Colonic mucosa (tissue), 4 donors: ENCODE measurements at regions not wholly inside any gene's neighbourhood (a gene's known extent, or its start where the extent isn't known, plus 50 kb on each side); places are given as distances from the start of the nearest gene placed in this dataset.

Source experiments
- DNase-seq: peaks from one replicate; pipeline ENCODE4 v3.0.0-alpha.2; 2020
- H3K27ac ChIP-seq: fragments of 200-600 bp; one replicate; pipeline ENCODE4 v1.8.0; 2021
- H3K27me3 ChIP-seq: fragments of 200-600 bp; one replicate; pipeline ENCODE4 v1.8.0; 2021
- H3K36me3 ChIP-seq: fragments of 200-600 bp; one replicate; pipeline ENCODE4 v1.8.0; 2021
- H3K4me1 ChIP-seq: fragments of 200-600 bp; one replicate; pipeline ENCODE4 v1.8.0; 2021; ENCODE audit warnings: mild to moderate bottlenecking
- H3K4me3 ChIP-seq: fragments of 200-600 bp; one replicate; pipeline ENCODE4 v1.8.0; 2021
- H3K9ac ChIP-seq, 2 donors: one replicate each; pipeline ENCODE4 v1.7.0; 2013; ENCODE audit warnings: control low read depth in 2 of 2, low read depth in 2 of 2, low read length in 2 of 2
- H3K9me3 ChIP-seq: fragments of 200-600 bp; one replicate; pipeline ENCODE4 v1.8.0; 2021
- CTCF ChIP-seq: fragments of 200-600 bp; IDR thresholded peaks from one replicate; pipeline ENCODE4 v1.8.0; 2022; ENCODE audit warnings: antibody characterized with exemption, mild to moderate bottlenecking
- intact Hi-C: fragments of 100-400 bp; cut with DNase I; formaldehyde crosslinking; loops from one replicate; pipeline ENCODE4 v1.14.1; 2022
- donor health status: healthy.
- donor health status: DM: no; HTN: no; CAD: no.
- donor health status: DM: no; HTN: no; CAD: no.

- no peak overlapping the region for H3K9ac ChIP-seq
- no peaks in the 10 kb centered on the region for H3K27me3 ChIP-seq
- H3K9me3 ChIP-seq = no peaks in the 10 kb centered on the region
- no peaks in the 10 kb centered on the region for H3K4me1 ChIP-seq
- H3K36me3 ChIP-seq = no peaks in the 10 kb centered on the region
- intact Hi-C loops = no loop called here
- TF ChIP-seq CTCF = no peak
- H3K27ac ChIP-seq = no peak overlapping the region
- H3K4me3 ChIP-seq = no peak overlapping the region
- no peak for DNase-seq
Measured at GRCh38 chr15:100809151-100809550, 70.5 kb upstream of the ALDH1A3 start.

GRCh38 chr15:100809587-100809986 is 70.0 kb upstream of the ALDH1A3 start:
- Histone ChIP-seq H3K4me3 (no peak overlapping the region), H3K36me3 (no peaks in the 10 kb centered on the region), H3K27me3 (no peaks in the 10 kb centered on the region), H3K9me3 (no peaks in the 10 kb centered on the region), H3K27ac (no peak overlapping the region), H3K9ac (no peak overlapping the region), H3K4me1 (no peaks in the 10 kb centered on the region)
- intact Hi-C loops = no loop called here
- TF ChIP-seq CTCF = no peak
- DNase-seq = no peak

- intact Hi-C loops = no loop called here
- Histone ChIP-seq H3K27me3 (no peaks in the 10 kb centered on the region), H3K27ac (no peak overlapping the region), H3K36me3 (no peaks in the 10 kb centered on the region), H3K9me3 (no peaks in the 10 kb centered on the region), H3K4me1 (no peaks in the 10 kb centered on the region), H3K4me3 (no peak overlapping the region), H3K9ac (no peak overlapping the region)
- DNase-seq = no peak
- TF ChIP-seq CTCF = no peak
Measured at GRCh38 chr15:100810229-100810628, 69.4 kb upstream of the ALDH1A3 start.

GRCh38 chr15:100810831-100811230 is 68.8 kb upstream of the ALDH1A3 start:
- no peak overlapping the region for H3K9ac ChIP-seq
- no peak for TF ChIP-seq CTCF
- H3K36me3 ChIP-seq = no peaks in the 10 kb centered on the region
- intact Hi-C loops = no loop called here
- DNase-seq = no peak
- no peak overlapping the region for H3K4me3 ChIP-seq
- H3K27ac ChIP-seq = no peak overlapping the region
- H3K27me3 ChIP-seq = no peaks in the 10 kb centered on the region
- H3K4me1 ChIP-seq = no peaks in the 10 kb centered on the region
- no peaks in the 10 kb centered on the region for H3K9me3 ChIP-seq

- Histone ChIP-seq H3K9me3 (no peaks in the 10 kb centered on the region), H3K36me3 (no peaks in the 10 kb centered on the region), H3K27ac (no peak overlapping the region), H3K9ac (no peak overlapping the region), H3K27me3 (no peaks in the 10 kb centered on the region), H3K4me3 (no peak overlapping the region), H3K4me1 (no peaks in the 10 kb centered on the region)
- intact Hi-C loops = no loop called here
- no peak for DNase-seq
- TF ChIP-seq CTCF = no peak
Measured at GRCh38 chr15:100812802-100813201, 66.8 kb upstream of the ALDH1A3 start.

GRCh38 chr15:100818927-100819326 is 60.7 kb upstream of the ALDH1A3 start:
- H3K27me3 ChIP-seq = no peaks in the 10 kb centered on the region
- no peak overlapping the region for H3K27ac ChIP-seq
- no peaks in the 10 kb centered on the region for H3K9me3 ChIP-seq
- H3K36me3 ChIP-seq = no peaks in the 10 kb centered on the region
- no peak overlapping the region for H3K4me3 ChIP-seq
- no peak for TF ChIP-seq CTCF
- H3K9ac ChIP-seq = no peak overlapping the region
- DNase-seq = no peak
- no peaks in the 10 kb centered on the region for H3K4me1 ChIP-seq
- intact Hi-C loops = no loop called here
